HepG2 (cell line): ENCODE measurements at regions not wholly inside any gene's neighbourhood (a gene's known extent, or its start where the extent isn't known, plus 50 kb on each side); places are given as distances from the start of the nearest gene placed in this dataset.
A peak's percentile ranks its signal among the peaks of the same experiment; 100 is the strongest.

Source experiments
- ATAC-seq: fragments of 200-7000 bp; cut with Tn5 transposase; 3 replicates; pipeline ENCODE4 v1.9.1; 2020; ENCODE audit warnings: mild to moderate bottlenecking, moderate library complexity
- BruUV-seq: library from RNA; stranded (reverse); fragments of 400-500 nt; replicated peaks from 2 replicates; lab custom pipeline; 2021; lab: Mats Ljungman, UMichigan
- CTCF ChIA-PET: fragments of 300-600 bp; formaldehyde crosslinking; extraction: SDS; loops from one replicate; lab custom pipeline; 2021; ENCODE audit warnings: low total read pairs, inconsistent platforms, low intra/inter-chr PET ratio; lab: Yijun Ruan, JAX
- POLR2A ChIA-PET: fragments of 350-600 bp; sonication (Branson Sonifier 250); formaldehyde crosslinking; loops from one replicate; lab custom pipeline; 2020; ENCODE audit warnings: antibody characterized with exemption, inconsistent platforms; lab: Yijun Ruan, JAX
- DNase-seq: peaks from one replicate; pipeline ENCODE4 v3.0.0-alpha.2; 2015; ENCODE audit warnings: low spot score
- FAIRE-seq: peaks from 3 replicates; lab custom pipeline; 2011; peaks lifted over from hg19 to GRCh38; lab: Jason Lieb, UNC
- H2AFZ ChIP-seq: one replicate; pipeline ENCODE4 v1.6.1; 2011; ENCODE audit warnings: low read length, inconsistent platforms
- H3K27ac ChIP-seq: fragments of 300-600 bp; 3 replicates; pipeline ENCODE4 v1.8.0; 2011; ENCODE audit warnings: mixed run types, mild to moderate bottlenecking, mixed read lengths, low read length, inconsistent platforms; ENCODE audit not compliant: insufficient read depth; ENCODE audit errors: extremely low read length
- H3K27me3 ChIP-seq, 2 experiments: fragments of 200-600 bp in 1 of 2; 2 replicates in 1 of 2; 3 replicates in 1 of 2; pipeline versions ENCODE4 v1.6.0 to v1.8.0; 2011; ENCODE audit warnings: low read length in 2 of 2, mild to moderate bottlenecking in 2 of 2, moderate library complexity in 2 of 2, inconsistent platforms in 1 of 2; ENCODE audit not compliant: insufficient read depth in 2 of 2, control insufficient read depth in 1 of 2
- H3K36me3 ChIP-seq, 2 experiments: fragments of 200-600 bp in 1 of 2; replicated peaks in 1 of 2; 2 replicates in 1 of 2; 3 replicates in 1 of 2; pipeline versions ENCODE4 v1.5.1 to v1.8.0; 2011; ENCODE audit warnings: low read length in 2 of 2, inconsistent platforms in 1 of 2; ENCODE audit not compliant: insufficient read depth in 2 of 2, control insufficient read depth in 1 of 2
- H3K4me1 ChIP-seq: 2 replicates; pipeline ENCODE4 v1.5.1; 2012; ENCODE audit warnings: low read length, inconsistent platforms; ENCODE audit not compliant: insufficient read depth
- H3K4me2 ChIP-seq: 2 replicates; pipeline ENCODE4 v1.6.0; 2011; ENCODE audit warnings: low read depth, low read length, inconsistent platforms
- H3K4me3 ChIP-seq, 3 experiments: fragments of 200-600 bp in 1 of 3; sonication (generic), shearing (Covaris generic) in 1 of 3; replicated peaks in 1 of 3; 2 replicates each; pipeline ENCODE4 v1.5.1; 2011 to 2016; ENCODE audit warnings: low read length in 3 of 3, inconsistent platforms in 2 of 3, low read depth in 2 of 3, mild to moderate bottlenecking in 2 of 3, control low read depth in 1 of 3, mixed read lengths in 1 of 3; ENCODE audit not compliant: insufficient read depth in 1 of 3
- H3K79me2 ChIP-seq: one replicate; pipeline ENCODE4 v1.6.1; 2011; ENCODE audit warnings: low read length, inconsistent platforms; ENCODE audit not compliant: insufficient read depth
- H3K9ac ChIP-seq: 2 replicates; pipeline ENCODE4 v1.6.0; 2011; ENCODE audit warnings: mild to moderate bottlenecking, low read depth, low read length, inconsistent platforms; ENCODE audit not compliant: insufficient read depth
- H3K9me3 ChIP-seq: 2 replicates; pipeline ENCODE4 v1.5.1; 2012; ENCODE audit warnings: mild to moderate bottlenecking, low read length
- H4K20me1 ChIP-seq: 2 replicates; pipeline ENCODE4 v1.6.0; 2011; ENCODE audit warnings: inconsistent platforms, mild to moderate bottlenecking, low read length, moderate library complexity; ENCODE audit not compliant: insufficient read depth
- ATF7 ChIP-seq, 2 experiments: fragments of 450-650 bp in 1 of 2; sonication (generic) in 1 of 2; formaldehyde crosslinking in 1 of 2; IDR thresholded peaks; 2 replicates each; pipeline versions ENCODE4 v1.4.0 to v1.6.1; 2016 to 2020; ENCODE audit warnings: antibody characterized with exemption in 1 of 2, mild to moderate bottlenecking in 1 of 2, missing genetic modification reagents in 1 of 2
- CREB1 ChIP-seq, 2 experiments: fragments of 450-650 bp in 1 of 2; IDR thresholded peaks; 2 replicates each; pipeline ENCODE4 v1.6.1; 2016 to 2017; ENCODE audit warnings: control low read depth in 1 of 2, mild to moderate bottlenecking in 1 of 2, missing compliant biosample characterization in 1 of 2, missing genetic modification characterization in 1 of 2
- HNRNPUL1 ChIP-seq: fragments of 200-400 bp; formaldehyde crosslinking; IDR thresholded peaks from 2 replicates; pipeline ENCODE4 v1.6.1; 2017; ENCODE audit warnings: low read depth, mild to moderate bottlenecking, low read length, moderate library complexity
- KLF13 ChIP-seq: sonication (generic); formaldehyde crosslinking; IDR thresholded peaks from 2 replicates; pipeline ENCODE4 v1.4.0; 2020; ENCODE audit warnings: mild to moderate bottlenecking, missing genetic modification reagents
- KMT2A ChIP-seq: sonication (generic); formaldehyde crosslinking; IDR thresholded peaks from 2 replicates; pipeline ENCODE4 v1.4.0; 2020; ENCODE audit warnings: missing genetic modification reagents
- RFX3 ChIP-seq: IDR thresholded peaks from 2 replicates; pipeline ENCODE4 v1.6.1; 2016; ENCODE audit warnings: missing biosample characterization, missing genetic modification reagents
- SRSF1 ChIP-seq: fragments of 200-400 bp; formaldehyde crosslinking; optimal IDR thresholded peaks from 2 replicates; pipeline ENCODE3; 2017; ENCODE audit warnings: mild to moderate bottlenecking, low read depth, low read length, moderate library complexity
- TBP ChIP-seq: sonication (generic); formaldehyde crosslinking; IDR thresholded peaks from 2 replicates; pipeline ENCODE4 v1.5.0; 2020; ENCODE audit warnings: missing genetic modification reagents
- TEF ChIP-seq: sonication (generic); formaldehyde crosslinking; IDR thresholded peaks from 2 replicates; pipeline ENCODE4 v1.5.0; 2020; ENCODE audit warnings: missing genetic modification reagents
- ZNF740 ChIP-seq: sonication (generic); formaldehyde crosslinking; IDR thresholded peaks from 2 replicates; pipeline ENCODE4 v1.4.0; 2020; ENCODE audit warnings: missing genetic modification reagents
- WGBS: methylation state at CpG from one replicate; pipeline ENCODE4 v1.1.6; 2017; ENCODE audit warnings: low lambda C conversion rate; 5-methylcytosine and 5-hydroxymethylcytosine counted together
- in situ Hi-C: cut with HindIII; loops from 2 replicates; pipeline ENCODE4 v1.10.0; 2017; ENCODE audit warnings: low pct_unique_long_range_greater_than_20kb; ENCODE audit not compliant: extremely low pct_ligation_motif_present
- intact Hi-C: fragments of 100-400 bp; cut with micrococcal nuclease; formaldehyde crosslinking; loops from one replicate; pipeline ENCODE4 v1.10.0; 2022; ENCODE audit not compliant: unreplicated experiment

- WGBS, result 25% methylated on average over 8 of the region's 8 CpGs
- no peak overlapping the region for H3K4me2 ChIP-seq
- H2AFZ ChIP-seq, result no peak overlapping the region
- in situ Hi-C loops (no loop called here), intact Hi-C loops (loop anchor here (5.0 kb wide), 1 partner anchor 1863 kb away; no protein-coding TSS in a partner anchor)
- no TSS peak for BruUV-seq
- H3K9me3 ChIP-seq, result no peaks in the 10 kb centered on the region
- H3K9ac ChIP-seq, result no peak overlapping the region
- H3K27me3 ChIP-seq, result peaks cover 8 to 49% of the 10 kb centered on the region in 2 experiments; a peak in 4 of 5 replicates
- FAIRE-seq (no peak), DNase-seq (no peak), ATAC-seq (no peak)
- no peaks in the 10 kb centered on the region for H4K20me1 ChIP-seq
- no peak for TF ChIP-seq KMT2A
- no peak for TF ChIP-seq RFX3 (CRISPR knock-in tag)
- TF ChIP-seq HNRNPUL1, result no peak
- no peak for TF ChIP-seq KLF13
- no peak for TF ChIP-seq SRSF1
- TF ChIP-seq CREB1 (IDR thresholded peaks at IDR 0.05), result peak; percentile 61
- TF ChIP-seq CREB1 (CRISPR knock-in tag; IDR thresholded peaks at IDR 0.05), result no peak
- no peak for TF ChIP-seq TBP (CRISPR knock-in tag)
- no peak for TF ChIP-seq TEF (CRISPR knock-in tag)
- peak; percentile 96 for TF ChIP-seq ATF7 (IDR thresholded peaks at IDR 0.05)
- no peak for TF ChIP-seq ATF7 (CRISPR knock-in tag; IDR thresholded peaks at IDR 0.05)
- TF ChIP-seq ZNF740 (CRISPR knock-in tag), result no peak
- POLR2A ChIA-PET, result no interaction called here
- H3K4me1 ChIP-seq, result no peaks in the 10 kb centered on the region
- H3K4me3 ChIP-seq, result no peak overlapping the region
- H3K36me3 ChIP-seq, result no peaks in the 10 kb centered on the region
- H3K79me2 ChIP-seq, result no peaks in the 10 kb centered on the region
- no peak overlapping the region for H3K27ac ChIP-seq
- CTCF ChIA-PET, result no interaction called here
Observed at GRCh38 chr2:235244255-235245220, 249.3 kb upstream of the AGAP1 start.
